Sigmoid colon (tissue), 3 donors: ENCODE measurements at regions not wholly inside any gene's neighbourhood (a gene's known extent, or its start where the extent isn't known, plus 50 kb on each side); places are given as distances from the start of the nearest gene placed in this dataset.

Experiments used
- CTCF ChIP-seq, 4 experiments: fragments of 450-650 bp in 3 of 4; fragments of 200-600 bp in 1 of 4; IDR thresholded peaks; one replicate each; pipeline ENCODE4 v1.5.1; 2016 to 2019; ENCODE audit warnings: antibody characterized with exemption in 4 of 4, mild to moderate bottlenecking in 3 of 4, moderate library complexity in 2 of 4
- POLR2A ChIP-seq, 2 donors: fragments of 450-650 bp; IDR thresholded peaks; one replicate each; pipeline ENCODE4 v1.6.1; 2016; ENCODE audit warnings: antibody characterized with exemption in 2 of 2, mild to moderate bottlenecking in 2 of 2, moderate library complexity in 2 of 2

- no peak for TF ChIP-seq CTCF (IDR thresholded peaks at IDR 0.05)
- TF ChIP-seq POLR2A (IDR thresholded peaks at IDR 0.05): no peak
These were observed 192.4 kb downstream of the BAMBI start for GRCh38 chr10:28869606-28870201.
